Pancreas (tissue), 10 donors: ENCODE measurements at regions not wholly inside any gene's neighbourhood (a gene's known extent, or its start where the extent isn't known, plus 50 kb on each side); places are given as distances from the start of the nearest gene placed in this dataset.

Experiments used
- ATAC-seq, 4 donors: fragments of 200-7000 bp; cut with Tn5 transposase; one replicate each; pipeline versions ENCODE4 v1.8.0 to v1.9.1; 2020; ENCODE audit warnings: mild to moderate bottlenecking in 4 of 4, moderate library complexity in 4 of 4
- DNase-seq, 6 donors: peaks; one replicate each; pipeline ENCODE4 v3.0.0-alpha.2; 2020
- FAIRE-seq: peaks from 2 replicates; lab custom pipeline; 2012; peaks lifted over from hg19 to GRCh38; lab: Jason Lieb, UNC
- H3K27ac ChIP-seq, 4 donors: fragments of 200-600 bp; sonication (generic); 1 replicate in 3 of 4; 2 replicates in 1 of 4; pipeline versions ENCODE4 v1.5.0 to v1.8.0; 2020
- H3K27me3 ChIP-seq, 4 donors: fragments of 200-600 bp; one replicate each; pipeline ENCODE4 v1.8.0; 2021
- H3K36me3 ChIP-seq, 3 donors: fragments of 200-600 bp; sonication (generic) in 1 of 3; one replicate each; pipeline versions ENCODE4 v1.5.0 to v1.8.0; 2020 to 2021
- H3K4me1 ChIP-seq, 3 donors: fragments of 200-600 bp; one replicate each; pipeline ENCODE4 v1.8.0; 2021
- H3K4me3 ChIP-seq, 4 donors: fragments of 200-600 bp; sonication (generic) in 2 of 4; one replicate each; pipeline versions ENCODE4 v1.5.0 to v1.8.0; 2020 to 2021
- H3K9me3 ChIP-seq, 4 donors: fragments of 200-600 bp; one replicate each; pipeline ENCODE4 v1.8.0; 2021
- CTCF ChIP-seq, 4 donors: fragments of 200-600 bp; sonication (generic) in 3 of 4; IDR thresholded peaks; one replicate each; pipeline versions ENCODE4 v1.5.0 to v1.8.0; 2021; ENCODE audit warnings: antibody characterized with exemption in 4 of 4
- WGBS, 2 donors: extraction: QIAGEN DNeasy Blood & Tissue Kit; methylation state at CpG; one replicate each; pipeline ENCODE4 v1.1.7; 2013; 5-methylcytosine and 5-hydroxymethylcytosine counted together
- intact Hi-C, 3 donors: fragments of 100-400 bp; cut with DNase I; formaldehyde crosslinking; loops; one replicate each; pipeline versions ENCODE4 v1.11.1 to v1.14.2; 2022
- donor health status: healthy with polysubstance abuse.
- donor health status: DM: no; HTN: no; CAD: no; lungs with moderate emphysema.
- donor health status: DM: no; HTN: no; CAD: no.
- donor health status: control.
- donor health status: control.
- donor health status: Bipolar disorder and iron deficiency.
- donor health status: DM: yes; HTN: yes; CAD: no.
- donor health status: DM: no; HTN: no; CAD: no.
- donor health status: DM: no; HTN: no; CAD: no.
- donor health status: DM: yes; HTN: yes; CAD: no.

DNA sequence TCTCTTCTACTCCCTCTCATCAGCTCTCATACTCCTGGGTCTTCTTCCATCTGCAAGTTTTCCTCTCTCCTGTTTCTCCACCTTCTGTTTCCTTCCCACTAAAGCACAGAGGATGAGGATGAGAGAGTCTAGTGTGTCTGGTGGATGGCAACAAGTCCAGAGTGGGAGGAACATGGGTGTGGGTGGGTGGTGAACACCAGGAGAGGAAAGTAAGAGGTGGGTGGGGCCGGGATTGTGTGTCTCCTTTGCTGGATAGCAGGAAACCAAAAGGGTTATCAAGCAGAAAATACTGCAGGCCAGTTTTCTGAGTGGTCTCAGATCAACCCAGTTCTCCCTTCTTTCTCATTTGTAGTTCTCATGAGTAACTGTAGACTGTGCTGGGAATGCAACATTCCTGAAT lies 52.9 kb upstream of the EPHB1 start:
- no peak for FAIRE-seq
- intact Hi-C loops: no loop called here

DNA sequence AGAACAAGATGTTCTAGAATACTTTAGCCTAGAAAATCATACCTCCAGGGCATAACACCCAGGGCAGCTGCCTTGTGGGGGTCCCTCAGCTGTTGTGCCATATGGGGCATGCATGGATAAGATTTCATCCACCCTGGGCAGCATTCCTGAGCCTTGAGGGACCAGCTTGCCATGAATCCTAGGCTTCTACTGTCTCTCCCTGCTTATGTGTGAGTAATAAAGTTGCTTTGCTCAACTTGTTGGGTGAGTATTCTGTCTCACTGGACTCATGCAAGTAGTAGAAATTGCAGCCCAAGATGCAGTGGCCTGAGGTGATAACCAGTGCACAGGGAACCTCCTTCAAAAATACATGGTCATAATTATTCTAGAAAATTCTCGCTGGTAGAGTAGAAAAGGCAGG lies 52.1 kb upstream of the EPHB1 start:
- Histone ChIP-seq H3K4me3 (no peak overlapping the region), H3K36me3 (no peaks in the 10 kb centered on the region), H3K4me1 (no peaks in the 10 kb centered on the region), H3K9me3 (no peaks in the 10 kb centered on the region), H3K27ac (no peak overlapping the region), H3K27me3 (no peaks in the 10 kb centered on the region)
- TF ChIP-seq CTCF (IDR thresholded peaks at IDR 0.05): no peak
- 77 to 91% methylated on average over 1 of the region's 1 CpG for WGBS, 2 donors
- DNase-seq: no peak
- no peak for FAIRE-seq
- ATAC-seq: no peak
- intact Hi-C loops: no loop called here

More for the DNA sequence above, 52.9 kb upstream of the EPHB1 start:
- Histone ChIP-seq H3K4me3 (no peak overlapping the region), H3K27ac (no peak overlapping the region), H3K9me3 (no peaks in the 10 kb centered on the region), H3K4me1 (no peaks in the 10 kb centered on the region), H3K36me3 (no peaks in the 10 kb centered on the region), H3K27me3 (no peaks in the 10 kb centered on the region)
- WGBS, 2 donors: 53 to 62% methylated on average over 1 of the region's 1 CpG
- TF ChIP-seq CTCF (IDR thresholded peaks at IDR 0.05): no peak
- ATAC-seq (no peak), DNase-seq (no peak)
